Brain microvascular endothelial cell (primary cell): ENCODE measurements at regions not wholly inside any gene's neighbourhood (a gene's known extent, or its start where the extent isn't known, plus 50 kb on each side); places are given as distances from the start of the nearest gene placed in this dataset.

Experiments
- DNase-seq: peaks from one replicate; pipeline ENCODE4 v3.0.0-alpha.2; 2020
- H3K27ac ChIP-seq: fragments of 250-450 bp; sonication (Bioruptor Pico); 2 replicates; pipeline ENCODE4 v1.5.1; 2020; ENCODE audit warnings: mild to moderate bottlenecking, moderate library complexity
- H3K27me3 ChIP-seq: fragments of 250-450 bp; sonication (Bioruptor Pico); replicated peaks from 2 replicates; pipeline ENCODE4 v1.5.1; 2020; ENCODE audit warnings: mild to moderate bottlenecking
- H3K36me3 ChIP-seq: fragments of 250-450 bp; sonication (Bioruptor Pico); replicated peaks from 2 replicates; pipeline ENCODE4 v1.5.1; 2020; ENCODE audit warnings: mild to moderate bottlenecking
- H3K4me3 ChIP-seq: 2 replicates; pipeline ENCODE4 v1.5.1; 2011; ENCODE audit warnings: low read depth, mild to moderate bottlenecking, control low read depth, low read length, moderate library complexity
- CTCF ChIP-seq: IDR thresholded peaks from 2 replicates; pipeline ENCODE4 v1.5.1; 2011; ENCODE audit warnings: low read depth, mild to moderate bottlenecking, moderate library complexity, low read length, control low read depth, inconsistent platforms; ENCODE audit errors: missing control alignments
- in situ Hi-C: cut with HindIII; loops from 2 replicates; pipeline ENCODE4 v1.10.0; 2017; ENCODE audit warnings: low sequenced_read_pairs, low pct_ligation_motif_present

DNA sequence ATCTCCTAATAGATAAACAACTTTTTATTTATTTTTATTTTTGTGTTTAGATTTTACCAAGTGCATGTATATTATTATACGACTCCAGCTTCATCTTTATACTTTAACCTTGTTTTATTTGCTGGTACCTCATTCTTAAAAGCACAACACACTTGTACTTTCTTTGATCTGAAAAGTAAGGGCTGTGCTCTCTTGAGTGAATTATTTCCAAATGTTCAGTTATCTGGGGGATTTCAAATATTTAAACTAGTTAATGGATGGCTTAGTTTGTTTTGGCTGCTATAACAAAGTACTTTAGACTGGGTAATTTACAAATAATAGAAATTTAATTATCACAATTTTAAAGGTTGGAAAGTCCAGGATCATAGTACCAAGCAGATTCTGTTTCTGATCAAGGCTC, 1148.2 kb upstream of the PCDH9 start:
- TF ChIP-seq CTCF, result no peak
- DNase-seq, result no peak

GRCh38 chr13:68375004-68375403, 1144.9 kb upstream of the PCDH9 start:
- Histone ChIP-seq H3K4me3 (no peak overlapping the region), H3K36me3 (no peaks in the 10 kb centered on the region), H3K27me3 (no peaks in the 10 kb centered on the region), H3K27ac (no peak overlapping the region)
- no peak for DNase-seq
- in situ Hi-C loops, result no loop called here
- no peak for TF ChIP-seq CTCF

More for the DNA sequence above, 1148.2 kb upstream of the PCDH9 start:
- H3K36me3 ChIP-seq, result no peaks in the 10 kb centered on the region
- no peaks in the 10 kb centered on the region for H3K27me3 ChIP-seq
- in situ Hi-C loops, result no loop called here
- no peak overlapping the region for H3K27ac ChIP-seq
- no peak overlapping the region for H3K4me3 ChIP-seq

DNA sequence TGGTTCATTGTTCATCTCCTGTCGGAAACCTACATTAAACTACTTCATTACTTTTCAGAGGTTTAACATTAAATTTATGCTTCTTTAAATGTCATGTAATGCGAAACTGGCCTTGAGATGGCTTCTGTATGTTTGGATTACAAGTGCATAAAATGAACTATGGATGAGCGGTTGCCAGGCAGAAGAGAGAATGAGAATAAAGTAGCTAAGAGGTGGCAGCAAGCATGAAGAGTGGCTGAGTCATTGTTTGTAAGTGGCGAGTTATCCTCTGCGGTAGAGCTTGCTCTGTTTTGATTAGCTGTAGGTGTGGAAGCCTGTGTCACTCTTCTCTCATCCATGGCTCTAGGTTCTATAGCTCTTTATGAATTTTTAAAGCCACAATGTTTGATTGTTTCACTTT, 1139.6 kb upstream of the PCDH9 start:
- no peak for TF ChIP-seq CTCF
- Histone ChIP-seq H3K36me3 (no peaks in the 10 kb centered on the region), H3K27ac (no peak overlapping the region), H3K4me3 (no peak overlapping the region), H3K27me3 (no peaks in the 10 kb centered on the region)
- in situ Hi-C loops, result no loop called here
- peak; percentile 0 for DNase-seq

DNA sequence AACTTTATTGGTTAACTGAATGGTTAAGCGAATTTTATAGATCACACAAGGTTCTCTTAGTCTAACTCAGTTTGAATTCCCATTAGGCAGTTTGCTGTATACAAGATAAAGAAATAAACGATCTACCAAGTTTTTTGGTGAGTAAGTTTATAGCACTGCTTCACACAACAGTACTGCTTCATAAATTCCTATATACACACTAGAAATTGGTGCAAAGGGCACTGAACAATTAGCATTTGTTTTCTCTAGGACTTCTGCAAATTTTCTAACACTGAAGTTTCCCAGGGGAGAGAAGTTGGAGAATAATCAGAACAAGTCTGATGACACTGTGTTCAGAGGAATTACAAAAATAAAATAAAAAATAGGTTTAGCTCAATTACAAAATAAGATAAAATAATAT, 1138.8 kb upstream of the PCDH9 start:
- no peak overlapping the region for H3K4me3 ChIP-seq
- no peak for DNase-seq
- in situ Hi-C loops, result no loop called here
- no peak for TF ChIP-seq CTCF
- H3K36me3 ChIP-seq, result no peaks in the 10 kb centered on the region
- H3K27ac ChIP-seq, result no peak overlapping the region
- H3K27me3 ChIP-seq, result no peaks in the 10 kb centered on the region

DNA sequence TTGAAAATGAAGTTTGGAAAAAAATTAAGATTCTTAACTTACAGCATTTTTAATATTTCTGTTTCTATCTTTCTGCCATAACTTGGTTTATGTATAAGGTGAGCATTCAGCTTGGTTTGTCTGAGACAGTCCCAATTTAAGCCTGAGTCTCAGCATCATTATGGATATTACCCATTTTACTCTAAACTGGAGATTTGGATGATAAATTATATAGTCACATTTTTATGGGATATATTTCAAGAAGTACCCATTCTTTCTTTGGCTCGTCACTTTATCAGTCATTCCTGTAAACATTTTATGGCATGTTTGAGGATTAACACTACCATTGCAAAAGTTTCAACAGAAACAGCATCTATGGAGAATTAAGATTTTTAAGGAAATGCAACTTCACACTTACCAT, 1129.0 kb upstream of the PCDH9 start:
- Histone ChIP-seq H3K27me3 (no peaks in the 10 kb centered on the region), H3K36me3 (no peaks in the 10 kb centered on the region), H3K27ac (no peak overlapping the region), H3K4me3 (no peak overlapping the region)
- DNase-seq, result no peak
- TF ChIP-seq CTCF, result no peak
- in situ Hi-C loops, result no loop called here

- TF ChIP-seq CTCF, result no peak
- no peak for DNase-seq
- H3K27me3 ChIP-seq, result no peaks in the 10 kb centered on the region
- no peaks in the 10 kb centered on the region for H3K36me3 ChIP-seq
- in situ Hi-C loops, result no loop called here
- H3K4me3 ChIP-seq, result no peak overlapping the region
- H3K27ac ChIP-seq, result no peak overlapping the region
Observed at GRCh38 chr13:68358294-68358705, 1128.2 kb upstream of the PCDH9 start.
